ENCODE measurements at regions not wholly inside any gene's neighbourhood (a gene's known extent, or its start where the extent isn't known, plus 50 kb on each side); places are given as distances from the start of the nearest gene placed in this dataset.

DNA sequence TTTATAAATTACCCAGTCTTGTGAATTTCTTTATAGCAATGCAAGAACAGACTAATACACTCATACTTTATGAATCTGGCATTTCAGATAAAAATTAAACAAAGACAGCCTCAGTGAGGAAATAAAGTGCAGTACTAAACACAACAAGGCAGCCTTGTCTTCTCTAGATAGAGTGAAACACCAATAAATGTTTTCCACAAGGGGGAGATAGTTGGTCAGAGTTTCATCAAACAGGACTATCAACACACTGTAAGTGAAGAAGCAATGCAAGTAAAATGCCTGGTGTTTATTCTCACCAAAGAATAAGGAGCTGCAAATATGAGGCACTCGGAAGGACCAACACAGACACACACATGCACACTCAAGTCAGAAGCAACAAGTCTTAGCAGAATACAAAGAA, 62.8 kb downstream of the FAM9B start:
- TF ChIP-seq MIER3 (CRISPR knock-in tag; IDR thresholded peaks at IDR 0.05; ENCODE audit: borderline replicate concordance) (no peak), THYN1 (CRISPR knock-in tag; IDR thresholded peaks at IDR 0.05; ENCODE audit: borderline replicate concordance, low read depth) (no peak), ATF1 (CRISPR knock-in tag; IDR thresholded peaks at IDR 0.05) (no peak), HDAC1 (CRISPR knock-in tag; IDR thresholded peaks at IDR 0.05) (no peak), IKZF1 (IDR thresholded peaks at IDR 0.05) (no peak), YY1 (IDR thresholded peaks at IDR 0.05; ENCODE audit: insufficient read depth, insufficient replicate concordance, low read depth, low read length) (no peak), SRSF1 (optimal IDR thresholded peaks at IDR 0.05; ENCODE audit: low read depth, low read length) (no peak), EZH2 (conservative IDR thresholded peaks at IDR 0.05; ENCODE audit: low read depth, low read length) (no peak), ZFAT (CRISPR knock-in tag; conservative IDR thresholded peaks at IDR 0.05) (no peak)
